Thymus (tissue), 11 donors: ENCODE measurements at regions not wholly inside any gene's neighbourhood (a gene's known extent, or its start where the extent isn't known, plus 50 kb on each side); places are given as distances from the start of the nearest gene placed in this dataset.

Source experiments
- DNase-seq, 9 donors: peaks; one replicate each; pipeline ENCODE4 v3.0.0-alpha.2; 2013; ENCODE audit warnings: low spot score in 9 of 9, low read depth in 6 of 9, missing footprints in 1 of 9
- H3K27ac ChIP-seq, 2 donors: one replicate each; pipeline ENCODE4 v1.5.1; 2013; ENCODE audit warnings: control low read depth in 1 of 2, low read depth in 1 of 2, low read length in 1 of 2, mild to moderate bottlenecking in 1 of 2, moderate library complexity in 1 of 2
- H3K27me3 ChIP-seq, 2 donors: one replicate each; pipeline ENCODE4 v1.5.1; 2013; ENCODE audit warnings: low read length in 1 of 2; ENCODE audit not compliant: control insufficient read depth in 2 of 2, insufficient read depth in 1 of 2
- H3K36me3 ChIP-seq, 2 donors: one replicate each; pipeline ENCODE4 v1.5.1; 2013; ENCODE audit warnings: low read length in 1 of 2, mild to moderate bottlenecking in 1 of 2, moderate library complexity in 1 of 2; ENCODE audit not compliant: control insufficient read depth in 2 of 2, insufficient read depth in 2 of 2
- H3K4me1 ChIP-seq, 2 donors: one replicate each; pipeline ENCODE4 v1.5.1; 2013; ENCODE audit warnings: low read length in 2 of 2; ENCODE audit not compliant: control insufficient read depth in 2 of 2, insufficient read depth in 2 of 2
- H3K4me3 ChIP-seq, 2 donors: one replicate each; pipeline ENCODE4 v1.5.1; 2013; ENCODE audit warnings: low read length in 2 of 2, control low read depth in 1 of 2, mild to moderate bottlenecking in 1 of 2
- H3K9me3 ChIP-seq, 2 donors: one replicate each; pipeline ENCODE4 v1.5.1; 2013; ENCODE audit warnings: low read length in 1 of 2, mild to moderate bottlenecking in 1 of 2; ENCODE audit not compliant: control insufficient read depth in 2 of 2, insufficient read depth in 1 of 2
- WGBS: extraction: QIAGEN DNeasy Blood & Tissue Kit; methylation state at CpG from one replicate; pipeline ENCODE4 v1.1.7; 2013; 5-methylcytosine and 5-hydroxymethylcytosine counted together
- donor health status: healthy.

- 98% methylated on average over 6 of the region's 6 CpGs for WGBS
- Histone ChIP-seq H3K27ac (no peak overlapping the region), H3K9me3 (no peaks in the 10 kb centered on the region), H3K4me1 (peaks cover 0 to under 1% of the 10 kb centered on the region in 2 donors), H3K36me3 (no peaks in the 10 kb centered on the region), H3K4me3 (no peak overlapping the region), H3K27me3 (no peaks in the 10 kb centered on the region)
- DNase-seq: no peak
These were observed 131.3 kb downstream of the PJA1 start for GRCh38 chrX:69033936-69034335.

GRCh38 chrX:69032601-69033000, 132.7 kb downstream of the PJA1 start:
- H3K4me3 ChIP-seq: no peak overlapping the region
- no peaks in the 10 kb centered on the region for H3K27me3 ChIP-seq
- DNase-seq: no peak
- WGBS: 100% methylated on average over 1 of the region's 1 CpG
- H3K27ac ChIP-seq: no peak overlapping the region
- no peaks in the 10 kb centered on the region for H3K36me3 ChIP-seq
- H3K4me1 ChIP-seq: peaks cover 0 to 14% of the 10 kb centered on the region in 2 donors
- H3K9me3 ChIP-seq: no peaks in the 10 kb centered on the region

GRCh38 chrX:69031971-69032391, 133.3 kb downstream of the PJA1 start:
- Histone ChIP-seq H3K9me3 (no peaks in the 10 kb centered on the region), H3K4me1 (peaks cover 0 to 20% of the 10 kb centered on the region in 2 donors), H3K36me3 (no peaks in the 10 kb centered on the region), H3K27ac (no peak overlapping the region), H3K27me3 (no peaks in the 10 kb centered on the region), H3K4me3 (no peak overlapping the region)
- WGBS: 89% methylated on average over 2 of the region's 2 CpGs
- no peak for DNase-seq

GRCh38 chrX:69031181-69031580, 134.1 kb downstream of the PJA1 start:
- WGBS: 96% methylated on average over 3 of the region's 3 CpGs
- Histone ChIP-seq H3K9me3 (no peaks in the 10 kb centered on the region), H3K36me3 (no peaks in the 10 kb centered on the region), H3K4me3 (no peak overlapping the region), H3K27ac (no peak overlapping the region), H3K27me3 (no peaks in the 10 kb centered on the region), H3K4me1 (peaks cover 0 to 26% of the 10 kb centered on the region in 2 donors)
- DNase-seq: no peak

GRCh38 chrX:69029771-69030170, 135.5 kb downstream of the PJA1 start:
- over 99% methylated on average over 7 of the region's 7 CpGs for WGBS
- no peaks in the 10 kb centered on the region for H3K36me3 ChIP-seq
- no peak overlapping the region for H3K4me3 ChIP-seq
- no peaks in the 10 kb centered on the region for H3K27me3 ChIP-seq
- DNase-seq: no peak
- no peaks in the 10 kb centered on the region for H3K9me3 ChIP-seq
- H3K4me1 ChIP-seq: peaks cover 0 to 33% of the 10 kb centered on the region in 2 donors
- no peak overlapping the region for H3K27ac ChIP-seq

GRCh38 chrX:69028761-69029120, 136.5 kb downstream of the PJA1 start:
- no peaks in the 10 kb centered on the region for H3K36me3 ChIP-seq
- DNase-seq: no peak
- H3K4me3 ChIP-seq: no peak overlapping the region
- no peaks in the 10 kb centered on the region for H3K9me3 ChIP-seq
- no peak overlapping the region for H3K27ac ChIP-seq
- 87% methylated on average over 1 of the region's 1 CpG for WGBS
- H3K4me1 ChIP-seq: peaks cover 0 to 33% of the 10 kb centered on the region in 2 donors
- H3K27me3 ChIP-seq: no peaks in the 10 kb centered on the region

GRCh38 chrX:69028006-69028760, 137.1 kb downstream of the PJA1 start:
- peak overlapping the region in 1 of 2 donors; percentile 76 for H3K27ac ChIP-seq
- H3K4me1 ChIP-seq: peaks cover 0 to 33% of the 10 kb centered on the region in 2 donors
- H3K9me3 ChIP-seq: no peaks in the 10 kb centered on the region
- H3K4me3 ChIP-seq: no peak overlapping the region
- no peaks in the 10 kb centered on the region for H3K36me3 ChIP-seq
- WGBS: 70% methylated on average over 8 of the region's 8 CpGs
- peak in 1 of 9 donors; percentile 29 for DNase-seq
- no peaks in the 10 kb centered on the region for H3K27me3 ChIP-seq

GRCh38 chrX:69027181-69028005, 137.9 kb downstream of the PJA1 start:
- whole genome bisulfite sequencing: 91% methylated on average over 11 of the region's 11 CpGs
- no peak overlapping the region for H3K4me3 ChIP-seq
- H3K36me3 ChIP-seq: no peaks in the 10 kb centered on the region
- peak in 3 of 9 donors; percentile 19 to 27 (median 21) for DNase-seq
- peak overlapping the region; percentile 60 to 80 for H3K27ac ChIP-seq
- no peaks in the 10 kb centered on the region for H3K27me3 ChIP-seq
- no peaks in the 10 kb centered on the region for H3K9me3 ChIP-seq
- peaks cover 0 to 33% of the 10 kb centered on the region in 2 donors for H3K4me1 ChIP-seq

- H3K9me3 ChIP-seq: no peaks in the 10 kb centered on the region
- H3K4me1 ChIP-seq: peaks cover 0 to 33% of the 10 kb centered on the region in 2 donors
- 94% methylated on average over 4 of the region's 4 CpGs for WGBS
- H3K4me3 ChIP-seq: no peak overlapping the region
- H3K27me3 ChIP-seq: no peaks in the 10 kb centered on the region
- H3K27ac ChIP-seq: no peak overlapping the region
- no peaks in the 10 kb centered on the region for H3K36me3 ChIP-seq
- no peak for DNase-seq
These were observed 139.4 kb downstream of the PJA1 start for GRCh38 chrX:69025802-69026301.
